ENCODE measurements at regions not wholly inside any gene's neighbourhood (a gene's known extent, or its start where the extent isn't known, plus 50 kb on each side); places are given as distances from the start of the nearest gene placed in this dataset.

DNA sequence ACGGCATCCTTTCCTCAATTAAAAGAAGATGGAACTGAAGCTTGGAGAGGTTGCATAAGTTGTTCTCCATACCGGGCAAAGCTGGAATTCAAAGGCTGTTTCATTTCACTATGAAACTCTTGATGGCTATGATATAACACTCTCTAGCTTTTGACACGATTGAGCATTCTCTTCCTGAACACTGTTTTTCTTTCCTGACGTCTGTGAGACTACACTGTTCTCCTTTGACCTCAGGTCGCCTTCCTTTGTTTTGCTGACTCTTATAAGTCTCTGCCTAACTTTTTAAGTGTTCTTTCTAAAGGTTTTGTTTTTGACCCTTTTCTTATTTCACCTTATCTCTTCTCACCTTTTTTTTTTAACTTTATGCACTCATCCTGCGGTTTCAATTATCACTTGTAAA lies 261.8 kb upstream of the LINC00305 start:
- Histone ChIP-seq H3K27me3 (ENCODE audit: control insufficient read depth in 3 of 3, insufficient read depth in 3 of 3, low read depth in 1 of 3, low read length in 3 of 3) (no peaks in the 10 kb centered on the region), H3K9ac (ENCODE audit: low read depth, low read length, poor library complexity) (no peak overlapping the region), H2BK12ac (ENCODE audit: low read length) (no peak overlapping the region), H3K36me3 (replicated peaks in 1 of 2; ENCODE audit: control insufficient read depth in 2 of 2, insufficient read depth in 2 of 2, low read length in 2 of 2) (no peaks in the 10 kb centered on the region), H3K4me2 (ENCODE audit: insufficient read depth, low read length, poor library complexity, severe bottlenecking) (no peak overlapping the region), H2BK120ac (ENCODE audit: low read depth, low read length) (no peak overlapping the region), H2BK15ac (ENCODE audit: low read length) (no peak overlapping the region), H2AFZ (ENCODE audit: low read length) (no peak overlapping the region), H4K8ac (ENCODE audit: low read depth, low read length) (no peak overlapping the region), H3K4me3 (ENCODE audit: low read length in 2 of 2) (no peak overlapping the region), H3K18ac (ENCODE audit: low read length) (no peak overlapping the region), H3K79me1 (ENCODE audit: low read depth, low read length) (no peaks in the 10 kb centered on the region), H2AK5ac (ENCODE audit: low read depth, low read length) (no peak overlapping the region), H3K23ac (ENCODE audit: low read depth, low read length, poor library complexity) (no peak overlapping the region), H3K9me3 (replicated peaks in 1 of 2; ENCODE audit: control insufficient read depth in 2 of 2, insufficient read depth in 1 of 2, low read depth in 1 of 2, low read length in 2 of 2) (no peaks in the 10 kb centered on the region), H3K4me1 (ENCODE audit: control insufficient read depth in 2 of 2, insufficient read depth in 1 of 2, low read depth in 1 of 2, low read length in 2 of 2) (peaks cover 4 to 5% of the 10 kb centered on the region in 2 donors), H3K4ac (ENCODE audit: low read length) (no peak overlapping the region), H2BK5ac (ENCODE audit: low read length) (no peak overlapping the region), H4K91ac (ENCODE audit: low read depth, low read length, poor library complexity) (no peak overlapping the region), H3K14ac (ENCODE audit: low read length) (no peak overlapping the region), H3K27ac (replicated peaks; ENCODE audit: low read length) (no peak overlapping the region)
- no CpG with 5 or more reads among the region's 6 CpGs for WGBS, 2 donors (ENCODE audit: extremely low coverage in 2 of 2, insufficient read length in 2 of 2, insufficient replicate concordance in 1 of 2)
- DNase-seq (ENCODE audit: low spot score): no peak

DNA sequence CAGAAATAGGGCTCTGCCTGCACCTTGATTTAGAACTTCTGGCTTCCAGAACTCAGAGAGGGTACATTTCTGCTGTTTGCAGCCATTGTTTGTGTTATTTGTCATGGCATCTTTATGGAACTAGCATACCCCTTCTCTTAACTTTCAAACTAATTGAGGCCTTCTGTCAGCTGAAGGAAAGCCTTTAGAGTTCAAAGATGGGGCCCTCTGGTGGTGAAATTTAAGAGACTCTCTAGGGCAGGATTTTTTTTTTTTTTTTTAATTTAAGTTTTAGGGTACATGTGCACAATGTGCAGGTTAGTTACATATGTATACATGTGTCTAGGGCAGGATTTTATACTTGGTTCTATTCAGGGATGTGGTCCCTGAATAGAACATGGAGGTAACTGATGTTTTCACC lies 260.6 kb upstream of the LINC00305 start:
- Histone ChIP-seq H3K4me1 (ENCODE audit: control insufficient read depth in 2 of 2, insufficient read depth in 1 of 2, low read depth in 1 of 2, low read length in 2 of 2) (peaks cover 4 to 5% of the 10 kb centered on the region in 2 donors), H4K91ac (ENCODE audit: low read depth, low read length, poor library complexity) (no peak overlapping the region), H2AFZ (ENCODE audit: low read length) (no peak overlapping the region), H3K27ac (replicated peaks; ENCODE audit: low read length) (no peak overlapping the region), H3K18ac (ENCODE audit: low read length) (no peak overlapping the region), H2BK5ac (ENCODE audit: low read length) (no peak overlapping the region), H3K9ac (ENCODE audit: low read depth, low read length, poor library complexity) (no peak overlapping the region), H3K27me3 (ENCODE audit: control insufficient read depth in 3 of 3, insufficient read depth in 3 of 3, low read depth in 1 of 3, low read length in 3 of 3) (no peaks in the 10 kb centered on the region), H2BK15ac (ENCODE audit: low read length) (no peak overlapping the region), H3K4me2 (ENCODE audit: insufficient read depth, low read length, poor library complexity, severe bottlenecking) (no peak overlapping the region), H2BK120ac (ENCODE audit: low read depth, low read length) (no peak overlapping the region), H3K23ac (ENCODE audit: low read depth, low read length, poor library complexity) (no peak overlapping the region), H3K14ac (ENCODE audit: low read length) (no peak overlapping the region), H2AK5ac (ENCODE audit: low read depth, low read length) (no peak overlapping the region), H3K4ac (ENCODE audit: low read length) (no peak overlapping the region), H3K4me3 (ENCODE audit: low read length in 2 of 2) (no peak overlapping the region), H3K9me3 (replicated peaks in 1 of 2; ENCODE audit: control insufficient read depth in 2 of 2, insufficient read depth in 1 of 2, low read depth in 1 of 2, low read length in 2 of 2) (no peaks in the 10 kb centered on the region), H3K36me3 (replicated peaks in 1 of 2; ENCODE audit: control insufficient read depth in 2 of 2, insufficient read depth in 2 of 2, low read length in 2 of 2) (no peaks in the 10 kb centered on the region), H4K8ac (ENCODE audit: low read depth, low read length) (no peak overlapping the region), H3K79me1 (ENCODE audit: low read depth, low read length) (no peaks in the 10 kb centered on the region), H2BK12ac (ENCODE audit: low read length) (no peak overlapping the region)
- DNase-seq (ENCODE audit: low spot score): peak; percentile 17

DNA sequence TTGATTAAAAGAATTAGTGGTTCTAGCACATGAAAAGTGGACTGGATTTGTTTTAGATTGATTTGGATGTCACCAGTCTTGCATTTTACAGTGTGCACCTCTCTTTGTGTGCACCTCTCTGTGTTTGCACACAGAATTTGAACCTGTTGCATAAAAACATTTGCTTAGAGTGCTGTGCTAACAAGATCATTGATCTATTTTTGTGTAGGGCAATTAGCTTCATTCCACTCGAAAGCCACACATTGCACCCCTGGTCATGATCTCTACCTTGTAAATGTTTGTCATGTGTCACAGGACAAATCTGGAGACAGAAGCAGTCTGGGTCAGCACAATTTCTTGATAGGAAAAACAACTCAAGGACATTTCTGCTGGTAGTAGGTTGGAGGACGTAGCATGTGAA lies 258.7 kb upstream of the LINC00305 start:
- Histone ChIP-seq H2BK12ac (ENCODE audit: low read length) (no peak overlapping the region), H4K8ac (ENCODE audit: low read depth, low read length) (no peak overlapping the region), H3K4me2 (ENCODE audit: insufficient read depth, low read length, poor library complexity, severe bottlenecking) (no peak overlapping the region), H3K9me3 (replicated peaks in 1 of 2; ENCODE audit: control insufficient read depth in 2 of 2, insufficient read depth in 1 of 2, low read depth in 1 of 2, low read length in 2 of 2) (no peaks in the 10 kb centered on the region), H2BK120ac (ENCODE audit: low read depth, low read length) (no peak overlapping the region), H3K79me1 (ENCODE audit: low read depth, low read length) (no peaks in the 10 kb centered on the region), H3K14ac (ENCODE audit: low read length) (no peak overlapping the region), H3K27me3 (ENCODE audit: control insufficient read depth in 3 of 3, insufficient read depth in 3 of 3, low read depth in 1 of 3, low read length in 3 of 3) (no peaks in the 10 kb centered on the region), H3K4me3 (ENCODE audit: low read length in 2 of 2) (no peak overlapping the region), H3K4ac (ENCODE audit: low read length) (no peak overlapping the region), H2BK5ac (ENCODE audit: low read length) (no peak overlapping the region), H4K91ac (ENCODE audit: low read depth, low read length, poor library complexity) (no peak overlapping the region), H3K36me3 (replicated peaks in 1 of 2; ENCODE audit: control insufficient read depth in 2 of 2, insufficient read depth in 2 of 2, low read length in 2 of 2) (no peaks in the 10 kb centered on the region), H3K9ac (ENCODE audit: low read depth, low read length, poor library complexity) (no peak overlapping the region), H3K18ac (ENCODE audit: low read length) (no peak overlapping the region), H2BK15ac (ENCODE audit: low read length) (no peak overlapping the region), H2AK5ac (ENCODE audit: low read depth, low read length) (no peak overlapping the region), H3K23ac (ENCODE audit: low read depth, low read length, poor library complexity) (no peak overlapping the region), H3K4me1 (ENCODE audit: control insufficient read depth in 2 of 2, insufficient read depth in 1 of 2, low read depth in 1 of 2, low read length in 2 of 2) (peaks cover 4 to 5% of the 10 kb centered on the region in 2 donors), H2AFZ (ENCODE audit: low read length) (no peak overlapping the region), H3K27ac (replicated peaks; ENCODE audit: low read length) (no peak overlapping the region)
- no CpG with 5 or more reads among the region's 2 CpGs for WGBS, 2 donors (ENCODE audit: extremely low coverage in 2 of 2, insufficient read length in 2 of 2, insufficient replicate concordance in 1 of 2)
- DNase-seq (ENCODE audit: low spot score): no peak

DNA sequence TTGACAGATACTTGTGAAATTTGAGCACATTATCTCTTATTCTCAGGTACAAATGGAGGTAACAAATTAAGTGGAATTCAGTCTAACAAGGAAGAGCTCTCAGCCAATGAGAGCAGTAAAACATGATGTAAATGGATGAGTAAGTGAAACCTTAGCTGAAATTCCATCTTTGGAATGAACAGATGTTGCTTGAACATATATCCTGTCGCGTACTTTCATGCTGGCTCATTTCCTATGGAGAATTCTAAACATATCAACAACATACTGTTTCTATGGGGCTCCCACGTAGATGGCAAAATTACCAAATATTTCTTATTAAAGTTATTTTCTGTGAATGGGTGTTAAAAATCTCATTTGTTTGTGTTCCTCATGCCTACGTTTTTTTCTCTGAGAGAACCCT lies 256.3 kb upstream of the LINC00305 start:
- Histone ChIP-seq H3K27ac (replicated peaks; ENCODE audit: low read length) (no peak overlapping the region), H2BK120ac (ENCODE audit: low read depth, low read length) (no peak overlapping the region)
- no CpG with 5 or more reads among the region's 4 CpGs for WGBS, 2 donors (ENCODE audit: extremely low coverage in 2 of 2, insufficient read length in 2 of 2, insufficient replicate concordance in 1 of 2)

More for the DNA sequence above, 256.3 kb upstream of the LINC00305 start:
- H3K4me1 ChIP-seq (ENCODE audit: control insufficient read depth in 2 of 2, insufficient read depth in 1 of 2, low read depth in 1 of 2, low read length in 2 of 2): no peaks in the 10 kb centered on the region
- H3K79me1 ChIP-seq (ENCODE audit: low read depth, low read length): no peaks in the 10 kb centered on the region
- no peak overlapping the region for H3K4me2 ChIP-seq (ENCODE audit: insufficient read depth, low read length, poor library complexity, severe bottlenecking)
- no peak overlapping the region for H2AK5ac ChIP-seq (ENCODE audit: low read depth, low read length)
- H3K4ac ChIP-seq (ENCODE audit: low read length): no peak overlapping the region
- no peak overlapping the region for H3K14ac ChIP-seq (ENCODE audit: low read length)
- no peak overlapping the region for H3K18ac ChIP-seq (ENCODE audit: low read length)
- H4K91ac ChIP-seq (ENCODE audit: low read depth, low read length, poor library complexity): no peak overlapping the region
- H2BK5ac ChIP-seq (ENCODE audit: low read length): no peak overlapping the region
- H4K8ac ChIP-seq (ENCODE audit: low read depth, low read length): no peak overlapping the region
- H3K23ac ChIP-seq (ENCODE audit: low read depth, low read length, poor library complexity): no peak overlapping the region
- no peak overlapping the region for H2AFZ ChIP-seq (ENCODE audit: low read length)
- no peak overlapping the region for H2BK12ac ChIP-seq (ENCODE audit: low read length)
- no peak overlapping the region for H3K4me3 ChIP-seq (ENCODE audit: low read length in 2 of 2)
- H3K27me3 ChIP-seq (ENCODE audit: control insufficient read depth in 3 of 3, insufficient read depth in 3 of 3, low read depth in 1 of 3, low read length in 3 of 3): no peaks in the 10 kb centered on the region
- DNase-seq (ENCODE audit: low spot score): no peak
- no peaks in the 10 kb centered on the region for H3K36me3 ChIP-seq (replicated peaks in 1 of 2; ENCODE audit: control insufficient read depth in 2 of 2, insufficient read depth in 2 of 2, low read length in 2 of 2)
- no peak overlapping the region for H3K9ac ChIP-seq (ENCODE audit: low read depth, low read length, poor library complexity)
- no peak overlapping the region for H2BK15ac ChIP-seq (ENCODE audit: low read length)
- no peaks in the 10 kb centered on the region for H3K9me3 ChIP-seq (replicated peaks in 1 of 2; ENCODE audit: control insufficient read depth in 2 of 2, insufficient read depth in 1 of 2, low read depth in 1 of 2, low read length in 2 of 2)
